CD4-positive, CD25-positive, alpha-beta regulatory T cell (primary cell): ENCODE measurements at regions not wholly inside any gene's neighbourhood (a gene's known extent, or its start where the extent isn't known, plus 50 kb on each side); places are given as distances from the start of the nearest gene placed in this dataset.

Source experiments
- ATAC-seq, 2 donors: fragments of 150-1000 bp; cut with Tn5 transposase; one replicate each; pipeline ENCODE4 v1.10.0; 2021; ENCODE audit warnings: low read depth in 2 of 2, moderate number of reproducible peaks in 2 of 2, moderate library complexity in 1 of 2
- DNase-seq, 3 donors: peaks; one replicate each; pipeline versions ENCODE4 v3.0.0 to v3.0.0-alpha.2; 2012 to 2022; ENCODE audit warnings: mixed read lengths in 1 of 3
- H3K27ac ChIP-seq: one replicate; pipeline ENCODE4 v1.7.0; 2013; ENCODE audit warnings: mild to moderate bottlenecking, low read length; ENCODE audit not compliant: insufficient read depth, poor library complexity, severe bottlenecking
- H3K27me3 ChIP-seq: one replicate; pipeline ENCODE4 v1.7.0; 2013; ENCODE audit warnings: low read length; ENCODE audit not compliant: control insufficient read depth, insufficient read depth
- H3K36me3 ChIP-seq: one replicate; pipeline ENCODE4 v1.7.0; 2013; ENCODE audit warnings: mild to moderate bottlenecking, low read length, moderate library complexity; ENCODE audit not compliant: control insufficient read depth, insufficient read depth
- H3K4me1 ChIP-seq: 2 replicates; pipeline ENCODE4 v1.7.0; 2013; ENCODE audit warnings: mild to moderate bottlenecking, low read length; ENCODE audit not compliant: insufficient read depth, control insufficient read depth, poor library complexity, severe bottlenecking
- H3K4me3 ChIP-seq: one replicate; pipeline ENCODE4 v1.7.0; 2013; ENCODE audit warnings: low read depth, mild to moderate bottlenecking, low read length, moderate library complexity
- H3K9me3 ChIP-seq, 2 experiments: 1 replicate in 1 of 2; 2 replicates in 1 of 2; pipeline ENCODE4 v1.7.0; 2013; ENCODE audit warnings: low read length in 2 of 2, mild to moderate bottlenecking in 1 of 2, moderate library complexity in 1 of 2; ENCODE audit not compliant: control insufficient read depth in 2 of 2
- H3K27ac Mint-ChIP-seq, 3 donors: one replicate each; pipeline ENCODE4 v1.8.0; 2020 to 2022; ENCODE audit warnings: mild to moderate bottlenecking in 3 of 3, mixed read lengths in 3 of 3, moderate library complexity in 2 of 3
- H3K27me3 Mint-ChIP-seq: one replicate; pipeline ENCODE4 v1.8.0; 2022; ENCODE audit warnings: mild to moderate bottlenecking, mixed read lengths
- H3K36me3 Mint-ChIP-seq: one replicate; pipeline ENCODE4 v1.8.0; 2020; ENCODE audit warnings: mixed read lengths
- H3K4me1 Mint-ChIP-seq, 4 donors: one replicate each; pipeline ENCODE4 v1.8.0; 2020 to 2022; ENCODE audit warnings: mixed read lengths in 4 of 4, mild to moderate bottlenecking in 1 of 4
- H3K4me3 Mint-ChIP-seq, 4 donors: one replicate each; pipeline ENCODE4 v1.8.0; 2020 to 2022; ENCODE audit warnings: mild to moderate bottlenecking in 4 of 4, mixed read lengths in 4 of 4, moderate library complexity in 3 of 4
- H3K9me3 Mint-ChIP-seq, 7 donors: one replicate each; pipeline ENCODE4 v1.8.0; 2020 to 2022; ENCODE audit warnings: mixed read lengths in 7 of 7, mild to moderate bottlenecking in 3 of 7, moderate library complexity in 2 of 7

GRCh38 chr9:73073337-73074175, 78.1 kb upstream of the ANXA1 start:
- Histone ChIP-seq H3K9me3 (no peaks in the 10 kb centered on the region), H3K36me3 (no peaks in the 10 kb centered on the region), H3K27me3 (no peaks in the 10 kb centered on the region), H3K27ac (no peak overlapping the region), H3K4me3 (no peak overlapping the region), H3K4me1 (no peaks in the 10 kb centered on the region)
- Mint-ChIP-seq H3K27ac (no peak overlapping the region), H3K4me1 (no peaks in the 10 kb centered on the region), H3K27me3 (peaks cover 6% of the 10 kb centered on the region), H3K9me3 (peaks cover 0 to 2% (median 0%) of the 10 kb centered on the region in 7 donors), H3K36me3 (no peaks in the 10 kb centered on the region), H3K4me3 (no peak overlapping the region)
- DNase-seq (no peak), ATAC-seq (no peak)

- no peak overlapping the region for H3K4me3 ChIP-seq
- H3K9me3 Mint-ChIP-seq, result peaks cover 0 to 2% (median 0%) of the 10 kb centered on the region in 7 donors
- no peak for ATAC-seq
- no peaks in the 10 kb centered on the region for H3K9me3 ChIP-seq
- no peaks in the 10 kb centered on the region for H3K36me3 Mint-ChIP-seq
- no peaks in the 10 kb centered on the region for H3K36me3 ChIP-seq
- no peaks in the 10 kb centered on the region for H3K4me1 ChIP-seq
- H3K27me3 Mint-ChIP-seq, result no peaks in the 10 kb centered on the region
- H3K27ac Mint-ChIP-seq, result no peak overlapping the region
- H3K27ac ChIP-seq, result no peak overlapping the region
- H3K27me3 ChIP-seq, result no peaks in the 10 kb centered on the region
- H3K4me3 Mint-ChIP-seq, result no peak overlapping the region
- H3K4me1 Mint-ChIP-seq, result no peaks in the 10 kb centered on the region
- DNase-seq, result no peak
Observed at GRCh38 chr9:73067074-73067473, 84.6 kb upstream of the ANXA1 start.

GRCh38 chr9:73065439-73065838, 86.2 kb upstream of the ANXA1 start:
- no peaks in the 10 kb centered on the region for H3K36me3 Mint-ChIP-seq
- Histone ChIP-seq H3K36me3 (no peaks in the 10 kb centered on the region), H3K4me1 (no peaks in the 10 kb centered on the region), H3K27me3 (no peaks in the 10 kb centered on the region), H3K9me3 (no peaks in the 10 kb centered on the region), H3K4me3 (no peak overlapping the region), H3K27ac (no peak overlapping the region)
- DNase-seq (no peak), ATAC-seq (no peak)
- no peaks in the 10 kb centered on the region for H3K27me3 Mint-ChIP-seq
- peaks cover 0 to 2% (median 0%) of the 10 kb centered on the region in 7 donors for H3K9me3 Mint-ChIP-seq
- no peak overlapping the region for H3K4me3 Mint-ChIP-seq
- no peaks in the 10 kb centered on the region for H3K4me1 Mint-ChIP-seq
- H3K27ac Mint-ChIP-seq, result no peak overlapping the region

- H3K4me3 Mint-ChIP-seq, result no peak overlapping the region
- no peak overlapping the region for H3K27ac Mint-ChIP-seq
- H3K27me3 Mint-ChIP-seq, result no peaks in the 10 kb centered on the region
- H3K27ac ChIP-seq, result no peak overlapping the region
- no peaks in the 10 kb centered on the region for H3K4me1 ChIP-seq
- DNase-seq (no peak), ATAC-seq (no peak)
- H3K4me1 Mint-ChIP-seq, result no peaks in the 10 kb centered on the region
- H3K36me3 ChIP-seq, result no peaks in the 10 kb centered on the region
- no peaks in the 10 kb centered on the region for H3K9me3 ChIP-seq
- no peak overlapping the region for H3K4me3 ChIP-seq
- no peaks in the 10 kb centered on the region for H3K27me3 ChIP-seq
- H3K36me3 Mint-ChIP-seq, result no peaks in the 10 kb centered on the region
- peaks cover 0 to 2% (median 0%) of the 10 kb centered on the region in 7 donors for H3K9me3 Mint-ChIP-seq
Observed at GRCh38 chr9:73064315-73064714, 87.3 kb upstream of the ANXA1 start.

GRCh38 chr9:73061146-73061545, 90.5 kb upstream of the ANXA1 start:
- Mint-ChIP-seq H3K27ac (no peak overlapping the region), H3K36me3 (no peaks in the 10 kb centered on the region), H3K9me3 (no peaks in the 10 kb centered on the region), H3K4me3 (no peak overlapping the region), H3K27me3 (no peaks in the 10 kb centered on the region), H3K4me1 (no peaks in the 10 kb centered on the region)
- Histone ChIP-seq H3K4me3 (no peak overlapping the region), H3K36me3 (no peaks in the 10 kb centered on the region), H3K27me3 (no peaks in the 10 kb centered on the region), H3K4me1 (no peaks in the 10 kb centered on the region), H3K27ac (no peak overlapping the region), H3K9me3 (no peaks in the 10 kb centered on the region)
- ATAC-seq (no peak), DNase-seq (no peak)

GRCh38 chr9:73059247-73059646, 92.4 kb upstream of the ANXA1 start:
- Histone ChIP-seq H3K36me3 (no peaks in the 10 kb centered on the region), H3K27me3 (peaks cover 2% of the 10 kb centered on the region), H3K4me3 (no peak overlapping the region), H3K9me3 (no peaks in the 10 kb centered on the region), H3K27ac (no peak overlapping the region), H3K4me1 (no peaks in the 10 kb centered on the region)
- Mint-ChIP-seq H3K4me3 (no peak overlapping the region), H3K36me3 (no peaks in the 10 kb centered on the region), H3K27ac (no peak overlapping the region), H3K27me3 (no peaks in the 10 kb centered on the region), H3K9me3 (no peaks in the 10 kb centered on the region), H3K4me1 (no peaks in the 10 kb centered on the region)
- no peak for DNase-seq
- ATAC-seq, result no peak

- no peak for ATAC-seq
- Mint-ChIP-seq H3K36me3 (no peaks in the 10 kb centered on the region), H3K27ac (no peak overlapping the region)
Observed at GRCh38 chr9:73056245-73056644, 95.4 kb upstream of the ANXA1 start.

GRCh38 chr9:73054091-73054490, 97.6 kb upstream of the ANXA1 start:
- Histone ChIP-seq H3K27me3 (peaks cover 5% of the 10 kb centered on the region), H3K36me3 (no peaks in the 10 kb centered on the region), H3K27ac (no peak overlapping the region), H3K4me3 (no peak overlapping the region), H3K4me1 (no peaks in the 10 kb centered on the region), H3K9me3 (no peaks in the 10 kb centered on the region)
- Mint-ChIP-seq H3K36me3 (no peaks in the 10 kb centered on the region), H3K4me1 (no peaks in the 10 kb centered on the region), H3K4me3 (no peak overlapping the region), H3K9me3 (no peaks in the 10 kb centered on the region), H3K27ac (no peak overlapping the region), H3K27me3 (no peaks in the 10 kb centered on the region)
- DNase-seq, result no peak
- no peak for ATAC-seq

More at GRCh38 chr9:73056245-73056644, 95.4 kb upstream of the ANXA1 start:
- DNase-seq, result no peak
- no peak overlapping the region for H3K4me3 Mint-ChIP-seq
- H3K9me3 Mint-ChIP-seq, result no peaks in the 10 kb centered on the region
- no peaks in the 10 kb centered on the region for H3K27me3 Mint-ChIP-seq
- Histone ChIP-seq H3K4me1 (no peaks in the 10 kb centered on the region), H3K4me3 (no peak overlapping the region), H3K36me3 (no peaks in the 10 kb centered on the region), H3K27me3 (peaks cover 5% of the 10 kb centered on the region), H3K9me3 (no peaks in the 10 kb centered on the region), H3K27ac (no peak overlapping the region)
- H3K4me1 Mint-ChIP-seq, result no peaks in the 10 kb centered on the region
